ENCODE measurements at regions not wholly inside any gene's neighbourhood (a gene's known extent, or its start where the extent isn't known, plus 50 kb on each side); places are given as distances from the start of the nearest gene placed in this dataset.

DNA sequence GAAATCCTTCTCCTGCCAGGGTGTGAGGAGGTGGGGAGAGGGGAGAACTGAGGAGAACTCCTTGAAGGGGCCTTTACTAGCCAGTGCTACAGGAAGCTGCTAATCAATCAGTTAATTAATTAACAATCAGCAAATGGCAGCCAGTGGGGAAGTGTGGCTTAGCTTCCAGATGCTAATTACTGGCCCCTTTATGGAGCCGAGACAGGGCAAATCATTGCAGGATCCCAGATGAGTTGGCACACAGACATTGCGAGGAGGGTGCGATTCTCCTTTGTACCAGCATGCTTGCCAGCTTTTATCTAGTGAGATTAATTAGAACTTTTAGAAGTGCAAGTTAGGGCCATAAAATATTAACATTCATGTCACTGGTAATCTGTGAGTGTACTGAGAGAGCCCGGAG, 84.0 kb downstream of the XRCC2 start:
- TF ChIP-seq POLR2A (IDR thresholded peaks at IDR 0.05; ENCODE audit: low read depth, low read length), result no peak
- TF ChIP-seq MAZ (IDR thresholded peaks at IDR 0.05; ENCODE audit: borderline replicate concordance, low read depth, low read length), result no peak
- ATAC-seq (ENCODE audit: low read depth), result no peak
- 17% methylated on average over 1 of the region's 4 CpGs; no CpG with 5 or more reads in 1 of the 2 experiments for WGBS, 2 experiments (ENCODE audit: extremely low coverage in 2 of 2, insufficient read length in 1 of 2)

More for the DNA sequence above, 84.0 kb downstream of the XRCC2 start:
- H3K56ac ChIP-seq (ENCODE audit: extremely low read depth, insufficient read depth, low read length), result no peak overlapping the region
- H3K4me1 ChIP-seq (ENCODE audit: control insufficient read depth, insufficient read depth, low read length), result no peaks in the 10 kb centered on the region
- DNase-seq, result no peak
- H4K5ac ChIP-seq (ENCODE audit: low read depth, low read length), result no peak overlapping the region
- in situ Hi-C loops (cut with MboI; ENCODE audit: low sequenced_read_pairs) (no loop called here), dilution Hi-C loops (cut with HindIII; ENCODE audit: low sequenced_read_pairs, unreplicated experiment) (no loop called here), intact Hi-C loops (cut with micrococcal nuclease) (no loop called here)
- POLR2A ChIA-PET (ENCODE audit: unreplicated experiment), result no interaction called here
- no peak overlapping the region for H2AK5ac ChIP-seq (ENCODE audit: low read depth, low read length)
- no peak overlapping the region for H2BK5ac ChIP-seq (ENCODE audit: low read depth, low read length, poor library complexity, severe bottlenecking)
- H2BK15ac ChIP-seq (ENCODE audit: low read depth, low read length), result no peak overlapping the region
- no peak overlapping the region for H2BK20ac ChIP-seq (ENCODE audit: low read depth, low read length)
- H3K4ac ChIP-seq (ENCODE audit: low read depth, low read length), result no peak overlapping the region
- no peak overlapping the region for H3K9ac ChIP-seq (ENCODE audit: low read depth, low read length)
- H3K9me3 ChIP-seq (ENCODE audit: control insufficient read depth, insufficient read depth, low read length), result no peaks in the 10 kb centered on the region
- H2BK120ac ChIP-seq (ENCODE audit: low read depth, low read length), result no peak overlapping the region
- no peak overlapping the region for H2AK9ac ChIP-seq (replicated peaks; ENCODE audit: low read depth, low read length, poor library complexity)
- no peak overlapping the region for H3K4me3 ChIP-seq (ENCODE audit: insufficient read depth, low read depth, low read length)
- CTCF ChIA-PET, result no interaction called here
- H3K14ac ChIP-seq (replicated peaks; ENCODE audit: low read depth, low read length), result no peak overlapping the region
- H3K18ac ChIP-seq (ENCODE audit: low read depth, low read length), result no peak overlapping the region
- no peak overlapping the region for H2AFZ ChIP-seq (replicated peaks; ENCODE audit: low read length, poor library complexity)
- no peaks in the 10 kb centered on the region for H3K9me1 ChIP-seq (ENCODE audit: insufficient read depth, low read length)
- H4K8ac ChIP-seq (ENCODE audit: low read depth in 2 of 2, low read length in 2 of 2), result no peak overlapping the region
- no peaks in the 10 kb centered on the region for H3K36me3 ChIP-seq (ENCODE audit: control insufficient read depth, insufficient read depth, low read length)
- H4K91ac ChIP-seq (ENCODE audit: insufficient read depth, low read depth, low read length), result no peak overlapping the region
- no peaks in the 10 kb centered on the region for H3K27me3 ChIP-seq (ENCODE audit: control insufficient read depth, insufficient read depth, low read length)
- H3K23ac ChIP-seq (ENCODE audit: low read depth, low read length), result no peak overlapping the region
- no TSS peak for BruUV-seq (replicated peaks)
- no peaks in the 10 kb centered on the region for H4K20me1 ChIP-seq (ENCODE audit: insufficient read depth, low read length)
- H3K27ac ChIP-seq (ENCODE audit: insufficient read depth, low read length), result no peak overlapping the region
- no peaks in the 10 kb centered on the region for H3K79me1 ChIP-seq (ENCODE audit: low read depth in 1 of 2, low read length in 2 of 2)
- H3K4me2 ChIP-seq (ENCODE audit: low read depth, low read length), result no peak overlapping the region
